ENCODE measurements at regions not wholly inside any gene's neighbourhood (a gene's known extent, or its start where the extent isn't known, plus 50 kb on each side); places are given as distances from the start of the nearest gene placed in this dataset.

DNA sequence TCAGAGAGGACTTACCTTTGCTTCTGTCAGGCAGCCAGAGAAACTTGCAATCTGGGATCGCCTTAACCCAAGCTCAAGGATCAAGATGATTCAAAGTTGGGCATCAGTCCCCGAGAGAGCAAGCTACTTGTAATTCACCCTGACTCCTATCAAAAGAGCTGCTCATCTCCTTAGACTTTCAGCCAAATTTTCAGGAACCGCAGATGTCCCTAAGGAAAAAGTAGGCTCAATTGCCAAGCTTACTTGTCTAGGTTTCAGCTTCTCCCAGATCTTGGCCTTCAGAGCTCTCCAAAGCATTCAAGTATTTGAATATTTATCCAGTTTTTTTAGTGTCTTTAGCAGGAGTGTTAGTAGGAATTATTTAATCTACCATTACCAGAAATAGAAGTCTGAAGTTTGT lies 434.1 kb upstream of the MMS22L start:
- TF ChIP-seq YY1 (IDR thresholded peaks at IDR 0.05; ENCODE audit: insufficient read depth, insufficient read length) (no peak), ZNF274 (IDR thresholded peaks at IDR 0.05; ENCODE audit: low read depth, low read length) (no peak)
